ENCODE measurements at regions not wholly inside any gene's neighbourhood (a gene's known extent, or its start where the extent isn't known, plus 50 kb on each side); places are given as distances from the start of the nearest gene placed in this dataset.

GRCh38 chr2:129698593-129698992 lies 280.9 kb upstream of the RAB6C start:
- no peak overlapping the region for H3K4me2 ChIP-seq (ENCODE audit: insufficient read depth, low read length)
- TF ChIP-seq, protein P1, sequence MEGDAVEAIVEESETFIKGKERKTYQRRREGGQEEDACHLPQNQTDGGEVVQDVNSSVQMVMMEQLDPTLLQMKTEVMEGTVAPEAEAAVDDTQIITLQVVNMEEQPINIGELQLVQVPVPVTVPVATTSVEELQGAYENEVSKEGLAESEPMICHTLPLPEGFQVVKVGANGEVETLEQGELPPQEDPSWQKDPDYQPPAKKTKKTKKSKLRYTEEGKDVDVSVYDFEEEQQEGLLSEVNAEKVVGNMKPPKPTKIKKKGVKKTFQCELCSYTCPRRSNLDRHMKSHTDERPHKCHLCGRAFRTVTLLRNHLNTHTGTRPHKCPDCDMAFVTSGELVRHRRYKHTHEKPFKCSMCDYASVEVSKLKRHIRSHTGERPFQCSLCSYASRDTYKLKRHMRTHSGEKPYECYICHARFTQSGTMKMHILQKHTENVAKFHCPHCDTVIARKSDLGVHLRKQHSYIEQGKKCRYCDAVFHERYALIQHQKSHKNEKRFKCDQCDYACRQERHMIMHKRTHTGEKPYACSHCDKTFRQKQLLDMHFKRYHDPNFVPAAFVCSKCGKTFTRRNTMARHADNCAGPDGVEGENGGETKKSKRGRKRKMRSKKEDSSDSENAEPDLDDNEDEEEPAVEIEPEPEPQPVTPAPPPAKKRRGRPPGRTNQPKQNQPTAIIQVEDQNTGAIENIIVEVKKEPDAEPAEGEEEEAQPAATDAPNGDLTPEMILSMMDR (IDR thresholded peaks at IDR 0.05; ENCODE audit: extremely low read depth, low read depth, low read length) = no peak

GRCh38 chr2:129699781-129700573 lies 279.5 kb upstream of the RAB6C start:
- Histone ChIP-seq H3K79me2 (ENCODE audit: insufficient read depth, low read length) (no peaks in the 10 kb centered on the region), H3K4me1 (ENCODE audit: insufficient read depth, low read length) (no peaks in the 10 kb centered on the region), H4K20me1 (ENCODE audit: insufficient read depth, low read length) (no peaks in the 10 kb centered on the region), H3K36me3 (ENCODE audit: insufficient read depth, low read length) (no peaks in the 10 kb centered on the region), H3K4me2 (ENCODE audit: insufficient read depth, low read length) (no peak overlapping the region), H3K4me3 (ENCODE audit: insufficient read depth, low read length) (no peak overlapping the region), H3K27me3 (ENCODE audit: insufficient read depth, low read length) (no peaks in the 10 kb centered on the region), H2AFZ (ENCODE audit: low read length) (no peak overlapping the region), H3K9me3 (ENCODE audit: low read depth, low read length) (no peaks in the 10 kb centered on the region), H3K27ac (ENCODE audit: low read depth, low read length) (no peak overlapping the region)
- TF ChIP-seq, protein P1 (IDR thresholded peaks at IDR 0.05; ENCODE audit: extremely low read depth, low read depth, low read length) = no peak
- DNase-seq (ENCODE audit: insufficient read length, low spot score, missing footprints) = no peak

More at GRCh38 chr2:129698593-129698992, 280.9 kb upstream of the RAB6C start:
- no peaks in the 10 kb centered on the region for H3K4me1 ChIP-seq (ENCODE audit: insufficient read depth, low read length)
- DNase-seq (ENCODE audit: insufficient read length, low spot score, missing footprints) = no peak
- no peaks in the 10 kb centered on the region for H3K9me3 ChIP-seq (ENCODE audit: low read depth, low read length)
- no peaks in the 10 kb centered on the region for H3K36me3 ChIP-seq (ENCODE audit: insufficient read depth, low read length)
- H3K4me3 ChIP-seq (ENCODE audit: insufficient read depth, low read length) = no peak overlapping the region
- no peaks in the 10 kb centered on the region for H3K27me3 ChIP-seq (ENCODE audit: insufficient read depth, low read length)
- H4K20me1 ChIP-seq (ENCODE audit: insufficient read depth, low read length) = no peaks in the 10 kb centered on the region
- H2AFZ ChIP-seq (ENCODE audit: low read length) = no peak overlapping the region
- no peak overlapping the region for H3K27ac ChIP-seq (ENCODE audit: low read depth, low read length)
- no peaks in the 10 kb centered on the region for H3K79me2 ChIP-seq (ENCODE audit: insufficient read depth, low read length)

GRCh38 chr2:129702416-129703176 lies 276.9 kb upstream of the RAB6C start:
- Histone ChIP-seq H4K20me1 (ENCODE audit: insufficient read depth, low read length) (no peaks in the 10 kb centered on the region), H3K4me2 (ENCODE audit: insufficient read depth, low read length) (no peak overlapping the region), H3K4me1 (ENCODE audit: insufficient read depth, low read length) (no peaks in the 10 kb centered on the region), H3K27me3 (ENCODE audit: insufficient read depth, low read length) (no peaks in the 10 kb centered on the region), H3K27ac (ENCODE audit: low read depth, low read length) (no peak overlapping the region), H3K36me3 (ENCODE audit: insufficient read depth, low read length) (no peaks in the 10 kb centered on the region), H2AFZ (ENCODE audit: low read length) (no peak overlapping the region), H3K4me3 (ENCODE audit: insufficient read depth, low read length) (no peak overlapping the region), H3K79me2 (ENCODE audit: insufficient read depth, low read length) (no peaks in the 10 kb centered on the region), H3K9me3 (ENCODE audit: low read depth, low read length) (no peaks in the 10 kb centered on the region)
- no peak for DNase-seq (ENCODE audit: insufficient read length, low spot score, missing footprints)
- TF ChIP-seq, protein P1 (IDR thresholded peaks at IDR 0.05; ENCODE audit: extremely low read depth, low read depth, low read length) = no peak

DNA sequence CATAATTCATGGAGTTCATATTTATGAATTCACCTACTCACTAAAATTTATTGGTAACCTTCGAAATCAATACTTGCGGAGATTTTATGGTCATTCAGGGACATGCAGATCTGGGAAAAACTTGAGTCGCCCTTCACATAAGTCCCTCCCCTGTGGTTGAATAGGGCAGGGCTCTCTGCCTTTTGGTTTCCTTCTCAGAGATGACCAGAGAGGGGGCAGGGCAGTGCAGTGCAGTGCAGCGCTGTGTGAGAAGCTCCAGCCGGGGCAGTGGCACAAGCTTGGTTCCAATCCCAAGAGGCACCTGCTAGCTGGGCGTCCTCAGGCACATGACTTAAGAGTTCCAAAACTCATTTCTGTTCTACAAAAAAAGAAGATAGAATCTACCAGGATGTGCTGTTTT lies 274.4 kb upstream of the RAB6C start:
- Histone ChIP-seq H3K27me3 (ENCODE audit: insufficient read depth, low read length) (no peaks in the 10 kb centered on the region), H3K4me3 (ENCODE audit: insufficient read depth, low read length) (no peak overlapping the region), H3K4me2 (ENCODE audit: insufficient read depth, low read length) (no peak overlapping the region), H3K4me1 (ENCODE audit: insufficient read depth, low read length) (no peaks in the 10 kb centered on the region), H4K20me1 (ENCODE audit: insufficient read depth, low read length) (no peaks in the 10 kb centered on the region), H3K79me2 (ENCODE audit: insufficient read depth, low read length) (no peaks in the 10 kb centered on the region), H3K36me3 (ENCODE audit: insufficient read depth, low read length) (no peaks in the 10 kb centered on the region), H3K9me3 (ENCODE audit: low read depth, low read length) (no peaks in the 10 kb centered on the region), H3K27ac (ENCODE audit: low read depth, low read length) (no peak overlapping the region), H2AFZ (ENCODE audit: low read length) (no peak overlapping the region)
- TF ChIP-seq, protein P1 (IDR thresholded peaks at IDR 0.05; ENCODE audit: extremely low read depth, low read depth, low read length) = no peak
- DNase-seq (ENCODE audit: insufficient read length, low spot score, missing footprints) = no peak
